ENCODE measurements at regions not wholly inside any gene's neighbourhood (a gene's known extent, or its start where the extent isn't known, plus 50 kb on each side); places are given as distances from the start of the nearest gene placed in this dataset.

- no peaks in the 10 kb centered on the region for H3K36me3 ChIP-seq (ENCODE audit: insufficient read depth, low read length)
- H3K9me3 ChIP-seq (ENCODE audit: low read depth, low read length), result no peaks in the 10 kb centered on the region
- H4K20me1 ChIP-seq (ENCODE audit: insufficient read depth, low read length), result no peaks in the 10 kb centered on the region
- H3K4me3 ChIP-seq (ENCODE audit: insufficient read depth, low read length), result no peak overlapping the region
- H3K4me1 ChIP-seq (ENCODE audit: insufficient read depth, low read length), result no peaks in the 10 kb centered on the region
- no peaks in the 10 kb centered on the region for H3K27me3 ChIP-seq (ENCODE audit: insufficient read depth, low read length)
- no peak overlapping the region for H3K27ac ChIP-seq (ENCODE audit: low read depth, low read length)
- no peak overlapping the region for H3K4me2 ChIP-seq (ENCODE audit: insufficient read depth, low read length)
- H2AFZ ChIP-seq (ENCODE audit: low read length), result no peak overlapping the region
- no peaks in the 10 kb centered on the region for H3K79me2 ChIP-seq (ENCODE audit: insufficient read depth, low read length)
- TF ChIP-seq CTCF (IDR thresholded peaks at IDR 0.05; ENCODE audit: extremely low read depth, low read depth, low read length), result no peak
- no peak for DNase-seq (ENCODE audit: insufficient read length, low spot score, missing footprints)
Measured at GRCh38 chr19:30268601-30269000, 103.6 kb upstream of the ZNF536 start.

DNA sequence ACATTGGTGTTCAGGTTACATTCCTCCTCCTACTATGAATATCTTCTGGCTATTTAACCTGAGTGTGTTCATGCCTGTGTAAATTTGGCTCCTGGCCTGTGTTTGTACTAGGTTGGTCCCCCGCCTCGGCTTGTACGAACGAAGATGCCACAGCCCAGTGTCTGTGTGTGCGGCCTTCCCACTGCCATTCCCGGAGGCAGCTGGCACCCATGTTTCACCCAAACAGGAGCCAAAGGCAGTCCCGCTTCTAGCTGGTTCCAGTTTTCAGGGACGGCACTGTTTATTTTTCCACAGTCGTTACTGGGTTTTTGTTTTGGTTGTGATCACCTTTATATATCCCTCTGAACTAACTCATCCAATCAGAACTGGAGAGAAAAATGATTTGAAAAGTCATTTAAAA lies 102.5 kb upstream of the ZNF536 start:
- Histone ChIP-seq H3K27me3 (ENCODE audit: insufficient read depth, low read length) (no peaks in the 10 kb centered on the region), H3K4me2 (ENCODE audit: insufficient read depth, low read length) (no peak overlapping the region), H3K4me1 (ENCODE audit: insufficient read depth, low read length) (no peaks in the 10 kb centered on the region), H3K4me3 (ENCODE audit: insufficient read depth, low read length) (no peak overlapping the region), H4K20me1 (ENCODE audit: insufficient read depth, low read length) (no peaks in the 10 kb centered on the region), H3K36me3 (ENCODE audit: insufficient read depth, low read length) (no peaks in the 10 kb centered on the region), H3K27ac (ENCODE audit: low read depth, low read length) (no peak overlapping the region), H3K9me3 (ENCODE audit: low read depth, low read length) (no peaks in the 10 kb centered on the region), H2AFZ (ENCODE audit: low read length) (no peak overlapping the region), H3K79me2 (ENCODE audit: insufficient read depth, low read length) (no peaks in the 10 kb centered on the region)
- DNase-seq (ENCODE audit: insufficient read length, low spot score, missing footprints), result no peak
- no peak for TF ChIP-seq CTCF (IDR thresholded peaks at IDR 0.05; ENCODE audit: extremely low read depth, low read depth, low read length)

- Histone ChIP-seq H2AFZ (ENCODE audit: low read length) (no peak overlapping the region), H3K36me3 (ENCODE audit: insufficient read depth, low read length) (no peaks in the 10 kb centered on the region), H3K27ac (ENCODE audit: low read depth, low read length) (no peak overlapping the region), H3K4me3 (ENCODE audit: insufficient read depth, low read length) (no peak overlapping the region), H3K4me2 (ENCODE audit: insufficient read depth, low read length) (no peak overlapping the region), H3K79me2 (ENCODE audit: insufficient read depth, low read length) (no peaks in the 10 kb centered on the region), H4K20me1 (ENCODE audit: insufficient read depth, low read length) (no peaks in the 10 kb centered on the region), H3K9me3 (ENCODE audit: low read depth, low read length) (no peaks in the 10 kb centered on the region), H3K27me3 (ENCODE audit: insufficient read depth, low read length) (no peaks in the 10 kb centered on the region), H3K4me1 (ENCODE audit: insufficient read depth, low read length) (no peaks in the 10 kb centered on the region)
- no peak for DNase-seq (ENCODE audit: insufficient read length, low spot score, missing footprints)
- TF ChIP-seq CTCF (IDR thresholded peaks at IDR 0.05; ENCODE audit: extremely low read depth, low read depth, low read length), result no peak
Measured at GRCh38 chr19:30271816-30272215, 100.4 kb upstream of the ZNF536 start.

GRCh38 chr19:30272554-30272953 lies 99.6 kb upstream of the ZNF536 start:
- Histone ChIP-seq H3K27ac (ENCODE audit: low read depth, low read length) (no peak overlapping the region), H3K9me3 (ENCODE audit: low read depth, low read length) (no peaks in the 10 kb centered on the region), H3K36me3 (ENCODE audit: insufficient read depth, low read length) (no peaks in the 10 kb centered on the region), H3K27me3 (ENCODE audit: insufficient read depth, low read length) (no peaks in the 10 kb centered on the region), H4K20me1 (ENCODE audit: insufficient read depth, low read length) (no peaks in the 10 kb centered on the region), H3K4me3 (ENCODE audit: insufficient read depth, low read length) (no peak overlapping the region), H2AFZ (ENCODE audit: low read length) (no peak overlapping the region), H3K4me2 (ENCODE audit: insufficient read depth, low read length) (no peak overlapping the region), H3K4me1 (ENCODE audit: insufficient read depth, low read length) (no peaks in the 10 kb centered on the region), H3K79me2 (ENCODE audit: insufficient read depth, low read length) (no peaks in the 10 kb centered on the region)
- TF ChIP-seq CTCF (IDR thresholded peaks at IDR 0.05; ENCODE audit: extremely low read depth, low read depth, low read length), result no peak
- no peak for DNase-seq (ENCODE audit: insufficient read length, low spot score, missing footprints)
